ENCODE measurements at regions not wholly inside any gene's neighbourhood (a gene's known extent, or its start where the extent isn't known, plus 50 kb on each side); places are given as distances from the start of the nearest gene placed in this dataset.

DNA sequence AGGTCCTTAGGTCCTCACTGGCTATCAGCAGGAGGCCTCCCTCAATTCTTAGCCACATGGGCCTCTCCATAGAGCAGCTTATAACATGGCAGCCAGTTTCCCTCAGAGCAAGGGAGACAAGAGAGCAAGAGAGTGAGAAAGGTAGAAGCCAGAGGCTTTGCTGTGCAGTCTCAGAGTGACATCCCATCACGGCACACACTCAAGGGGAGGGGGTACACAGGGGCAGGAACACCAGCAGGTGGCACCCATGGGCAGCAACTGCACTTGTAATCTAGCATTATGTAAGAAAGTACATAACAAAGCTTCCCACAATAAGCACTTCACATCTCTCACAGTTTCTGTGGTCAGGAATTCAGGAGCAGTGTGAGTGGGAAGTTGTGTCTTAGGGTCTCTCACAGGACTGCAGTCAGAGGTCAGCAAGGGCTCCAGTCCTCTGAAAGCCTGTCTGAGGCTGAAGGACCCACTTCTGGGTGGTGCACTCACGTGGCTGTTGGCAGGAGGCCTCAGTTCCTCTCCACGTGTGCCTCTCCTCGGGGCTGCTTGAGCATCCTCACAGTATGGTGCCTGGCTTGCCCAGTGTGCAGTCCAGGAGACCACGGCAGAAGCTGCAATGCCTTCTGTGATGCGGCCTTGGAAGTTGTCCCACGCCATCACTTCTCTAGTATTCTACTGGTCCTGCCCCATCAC is 159.4 kb downstream of the OAT start:
- ChIA-PET CTCF (no interaction called here), POLR2A (ENCODE audit: unreplicated experiment) (no interaction called here)
- DNase-seq, result peak; percentile 8
- intact Hi-C loops (cut with micrococcal nuclease), result no loop called here
- TF ChIP-seq EZH2phosphoT487 (IDR thresholded peaks at IDR 0.05; ENCODE audit: borderline replicate concordance, low read length), result no peak
- TF ChIP-seq, protein P1, sequence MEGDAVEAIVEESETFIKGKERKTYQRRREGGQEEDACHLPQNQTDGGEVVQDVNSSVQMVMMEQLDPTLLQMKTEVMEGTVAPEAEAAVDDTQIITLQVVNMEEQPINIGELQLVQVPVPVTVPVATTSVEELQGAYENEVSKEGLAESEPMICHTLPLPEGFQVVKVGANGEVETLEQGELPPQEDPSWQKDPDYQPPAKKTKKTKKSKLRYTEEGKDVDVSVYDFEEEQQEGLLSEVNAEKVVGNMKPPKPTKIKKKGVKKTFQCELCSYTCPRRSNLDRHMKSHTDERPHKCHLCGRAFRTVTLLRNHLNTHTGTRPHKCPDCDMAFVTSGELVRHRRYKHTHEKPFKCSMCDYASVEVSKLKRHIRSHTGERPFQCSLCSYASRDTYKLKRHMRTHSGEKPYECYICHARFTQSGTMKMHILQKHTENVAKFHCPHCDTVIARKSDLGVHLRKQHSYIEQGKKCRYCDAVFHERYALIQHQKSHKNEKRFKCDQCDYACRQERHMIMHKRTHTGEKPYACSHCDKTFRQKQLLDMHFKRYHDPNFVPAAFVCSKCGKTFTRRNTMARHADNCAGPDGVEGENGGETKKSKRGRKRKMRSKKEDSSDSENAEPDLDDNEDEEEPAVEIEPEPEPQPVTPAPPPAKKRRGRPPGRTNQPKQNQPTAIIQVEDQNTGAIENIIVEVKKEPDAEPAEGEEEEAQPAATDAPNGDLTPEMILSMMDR (conservative IDR thresholded peaks at IDR 0.05; ENCODE audit: low read depth, low read length), result peak; percentile 41
- no peak for TF ChIP-seq EZH2 (IDR thresholded peaks at IDR 0.05; ENCODE audit: low read length, unreplicated experiment)
- Histone ChIP-seq H3K4me2 (ENCODE audit: low read length) (no peak overlapping the region), H3K4me3 (ENCODE audit: low read length) (no peak overlapping the region), H3K4me1 (ENCODE audit: insufficient read depth, low read length) (no peaks in the 10 kb centered on the region), H3K9me2 (replicated peaks; ENCODE audit: low read length) (no peaks in the 10 kb centered on the region), H3K27ac (ENCODE audit: low read length) (no peak overlapping the region), H3K27me3 (ENCODE audit: low read length) (peaks cover 16% of the 10 kb centered on the region; the same call in 1 of the 2 replicates), H3K79me2 (ENCODE audit: low read length) (no peaks in the 10 kb centered on the region), H4K20me1 (ENCODE audit: low read length) (no peaks in the 10 kb centered on the region), H3F3A (ENCODE audit: low read length, unreplicated experiment) (no peaks in the 10 kb centered on the region), H2AFZ (ENCODE audit: low read length) (no peak overlapping the region), H3K9me3 (ENCODE audit: low read length) (no peaks in the 10 kb centered on the region), H3K36me3 (ENCODE audit: low read depth, low read length) (no peaks in the 10 kb centered on the region), H3K9ac (ENCODE audit: low read length) (no peak overlapping the region)
- no TSS peak for BruUV-seq (replicated peaks)
- ATAC-seq, result peak; percentile 46; the same call in 1 of the 2 replicates

DNA sequence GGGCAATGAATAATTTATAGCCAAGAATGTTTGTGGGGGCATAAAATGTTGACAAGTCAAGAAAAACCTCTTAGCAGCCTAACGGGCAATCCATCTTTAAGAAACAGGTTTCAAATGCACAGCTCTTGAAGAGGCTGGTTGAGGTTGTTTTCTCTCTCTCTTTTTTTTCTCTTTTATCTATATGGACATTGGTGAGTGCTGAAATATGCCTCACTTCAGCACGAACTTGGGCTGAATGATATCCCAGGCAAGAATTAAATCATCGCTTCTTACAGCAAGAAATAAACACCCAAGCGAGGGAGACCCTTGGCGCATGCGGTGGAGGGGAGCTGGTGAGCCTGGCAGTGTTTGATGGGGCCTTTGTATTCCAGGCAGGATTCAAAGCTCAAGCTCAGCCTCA is 160.9 kb downstream of the OAT start:
- H3F3A ChIP-seq (ENCODE audit: low read length, unreplicated experiment), result no peaks in the 10 kb centered on the region
- no peaks in the 10 kb centered on the region for H3K36me3 ChIP-seq (ENCODE audit: low read depth, low read length)
- no peaks in the 10 kb centered on the region for H3K9me3 ChIP-seq (ENCODE audit: low read length)
- H3K27me3 ChIP-seq (ENCODE audit: low read length), result peaks cover 12% of the 10 kb centered on the region; the same call in 1 of the 2 replicates
- no peak for ATAC-seq
- POLR2A ChIA-PET (ENCODE audit: unreplicated experiment), result no interaction called here
- DNase-seq, result no peak
- H4K20me1 ChIP-seq (ENCODE audit: low read length), result no peaks in the 10 kb centered on the region
- TF ChIP-seq, protein P1 (conservative IDR thresholded peaks at IDR 0.05; ENCODE audit: low read depth, low read length), result no peak
- TF ChIP-seq EZH2phosphoT487 (IDR thresholded peaks at IDR 0.05; ENCODE audit: borderline replicate concordance, low read length) (no peak), EZH2 (IDR thresholded peaks at IDR 0.05; ENCODE audit: low read length, unreplicated experiment) (no peak)
- no peak overlapping the region for H2AFZ ChIP-seq (ENCODE audit: low read length)
- H3K79me2 ChIP-seq (ENCODE audit: low read length), result no peaks in the 10 kb centered on the region
- no TSS peak for BruUV-seq (replicated peaks)
- no peaks in the 10 kb centered on the region for H3K9me2 ChIP-seq (replicated peaks; ENCODE audit: low read length)
- no peak overlapping the region for H3K27ac ChIP-seq (ENCODE audit: low read length)
- intact Hi-C loops (cut with micrococcal nuclease), result no loop called here
- H3K4me2 ChIP-seq (ENCODE audit: low read length), result no peak overlapping the region
- H3K4me1 ChIP-seq (ENCODE audit: insufficient read depth, low read length), result no peaks in the 10 kb centered on the region
- CTCF ChIA-PET, result no interaction called here
- H3K4me3 ChIP-seq (ENCODE audit: low read length), result no peak overlapping the region
- H3K9ac ChIP-seq (ENCODE audit: low read length), result no peak overlapping the region

DNA sequence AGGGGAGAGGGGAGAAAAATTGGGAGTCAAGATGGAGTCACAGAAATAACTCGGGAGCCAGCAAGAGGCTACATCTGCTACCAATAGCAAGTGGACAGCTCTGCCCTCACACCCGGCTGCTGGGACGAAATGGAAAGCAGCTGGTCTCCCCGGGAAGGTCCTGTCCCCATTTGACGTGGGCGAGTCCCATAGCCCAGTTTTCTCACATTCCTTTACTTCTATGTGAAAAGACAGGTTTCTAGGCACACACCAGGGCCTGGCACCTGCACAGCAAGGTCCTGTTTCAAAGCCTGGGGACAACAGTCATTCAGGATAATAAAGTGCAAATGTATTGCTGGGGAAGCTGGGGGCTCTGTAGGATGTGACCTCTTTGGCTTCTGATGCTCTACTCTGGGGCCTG is 162.6 kb downstream of the OAT start:
- no peaks in the 10 kb centered on the region for H4K20me1 ChIP-seq (ENCODE audit: low read length)
- H3K36me3 ChIP-seq (ENCODE audit: low read depth, low read length), result no peaks in the 10 kb centered on the region
- H3K9me2 ChIP-seq (replicated peaks; ENCODE audit: low read length), result no peaks in the 10 kb centered on the region
- no peak overlapping the region for H3K9ac ChIP-seq (ENCODE audit: low read length)
- no peak for DNase-seq
- H3F3A ChIP-seq (ENCODE audit: low read length, unreplicated experiment), result no peaks in the 10 kb centered on the region
- no peaks in the 10 kb centered on the region for H3K4me1 ChIP-seq (ENCODE audit: insufficient read depth, low read length)
- POLR2A ChIA-PET (ENCODE audit: unreplicated experiment), result no interaction called here
- intact Hi-C loops (cut with micrococcal nuclease), result no loop called here
- H3K4me2 ChIP-seq (ENCODE audit: low read length), result no peak overlapping the region
- no peaks in the 10 kb centered on the region for H3K9me3 ChIP-seq (ENCODE audit: low read length)
- H3K27ac ChIP-seq (ENCODE audit: low read length), result no peak overlapping the region
- H3K27me3 ChIP-seq (ENCODE audit: low read length), result peaks cover 5% of the 10 kb centered on the region; the same call in 1 of the 2 replicates
- no peak for ATAC-seq
- no peak overlapping the region for H3K4me3 ChIP-seq (ENCODE audit: low read length)
- H2AFZ ChIP-seq (ENCODE audit: low read length), result no peak overlapping the region
- CTCF ChIA-PET, result no interaction called here
- H3K79me2 ChIP-seq (ENCODE audit: low read length), result no peaks in the 10 kb centered on the region
- TF ChIP-seq EZH2phosphoT487 (IDR thresholded peaks at IDR 0.05; ENCODE audit: borderline replicate concordance, low read length) (no peak), EZH2 (IDR thresholded peaks at IDR 0.05; ENCODE audit: low read length, unreplicated experiment) (no peak)
- TF ChIP-seq, protein P1 (conservative IDR thresholded peaks at IDR 0.05; ENCODE audit: low read depth, low read length), result no peak
- BruUV-seq (replicated peaks), result no TSS peak
